HepG2 (cell line): ENCODE measurements at regions not wholly inside any gene's neighbourhood (a gene's known extent, or its start where the extent isn't known, plus 50 kb on each side); places are given as distances from the start of the nearest gene placed in this dataset.
A peak's percentile ranks its signal among the peaks of the same experiment; 100 is the strongest.

ENCODE experiments used
- BRCA1 ChIP-seq: sonication (generic); formaldehyde crosslinking; IDR thresholded peaks from 2 replicates; pipeline ENCODE4 v1.4.0; 2020; ENCODE audit warnings: missing genetic modification reagents
- GFI1 ChIP-seq: sonication (generic); formaldehyde crosslinking; IDR thresholded peaks from 2 replicates; pipeline ENCODE4 v1.5.0; 2020; ENCODE audit warnings: missing genetic modification reagents, mild to moderate bottlenecking, borderline replicate concordance
- KLF13 ChIP-seq: sonication (generic); formaldehyde crosslinking; IDR thresholded peaks from 2 replicates; pipeline ENCODE4 v1.4.0; 2020; ENCODE audit warnings: mild to moderate bottlenecking, missing genetic modification reagents
- PITX1 ChIP-seq: sonication (generic); formaldehyde crosslinking; IDR thresholded peaks from 2 replicates; pipeline ENCODE4 v1.5.1; 2020; ENCODE audit warnings: mild to moderate bottlenecking, missing genetic modification reagents
- SIX1 ChIP-seq: sonication (generic); formaldehyde crosslinking; IDR thresholded peaks from 2 replicates; pipeline ENCODE4 v1.4.0; 2020; ENCODE audit warnings: missing genetic modification reagents, borderline replicate concordance
- ZNF792 ChIP-seq: IDR thresholded peaks from 2 replicates; pipeline ENCODE4 v1.6.1; 2016
- TF ChIP-seq, protein P1 (sequence below), 2 experiments: sonication (generic) in 1 of 2; formaldehyde crosslinking in 1 of 2; IDR thresholded peaks; 2 replicates each; pipeline versions ENCODE4 v1.4.0 to v1.6.1; 2018 to 2020; ENCODE audit warnings: missing genetic modification reagents in 2 of 2, borderline replicate concordance in 1 of 2, low read depth in 1 of 2, mild to moderate bottlenecking in 1 of 2, missing biosample characterization in 1 of 2
- TF ChIP-seq, protein P2 (sequence below), 2 experiments: sonication (generic) in 1 of 2; formaldehyde crosslinking in 1 of 2; IDR thresholded peaks; 2 replicates each; pipeline versions ENCODE4 v1.6.1 to v1.9.0; 2014 to 2022; ENCODE audit warnings: antibody characterized with exemption in 1 of 2, borderline replicate concordance in 1 of 2, inconsistent platforms in 1 of 2, low read depth in 1 of 2, missing genetic modification reagents in 1 of 2

DNA sequence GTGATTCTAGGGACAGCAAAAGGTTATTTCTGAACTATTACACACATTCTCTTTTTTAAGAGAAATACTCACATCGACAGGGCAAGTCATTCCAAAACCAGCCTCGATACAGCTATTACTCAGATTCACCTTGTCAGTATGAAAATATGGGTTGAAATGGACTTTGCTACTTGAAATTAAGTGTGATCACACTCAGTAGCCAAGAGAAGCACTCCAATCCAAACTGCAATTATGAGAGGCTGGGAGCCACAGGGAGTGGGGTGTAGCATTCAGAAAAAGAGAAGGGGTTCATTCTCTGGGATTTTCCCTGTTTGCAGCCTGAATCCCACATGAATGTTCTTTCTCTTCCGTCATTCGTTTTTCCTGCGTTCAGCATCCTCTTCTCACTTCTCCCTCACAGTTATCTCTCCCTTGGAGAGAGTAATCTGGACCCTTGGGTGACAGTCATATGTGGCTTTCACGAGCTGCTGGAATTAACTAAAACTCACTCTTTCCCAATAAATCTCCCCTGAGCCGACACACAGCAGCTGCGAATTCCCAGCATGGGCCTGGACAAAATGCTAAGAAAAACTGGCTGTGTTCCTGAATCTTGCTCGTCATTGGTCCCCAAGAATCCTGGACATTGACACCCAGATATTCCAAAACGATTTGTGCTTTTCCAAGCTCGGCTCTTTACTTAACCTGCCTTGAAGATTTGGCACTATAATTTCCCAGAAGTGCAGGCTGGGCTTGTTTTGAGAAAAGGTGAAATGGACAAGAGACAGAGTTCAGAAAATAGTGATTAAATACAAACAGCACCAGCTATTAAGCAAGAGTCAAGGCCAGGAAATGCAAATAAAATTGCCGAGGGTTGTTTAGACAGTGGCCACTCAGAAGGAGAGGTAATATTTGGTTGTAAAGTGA, 199.5 kb upstream of the PLEKHG7 start (continued):
- TF ChIP-seq, protein P1, sequence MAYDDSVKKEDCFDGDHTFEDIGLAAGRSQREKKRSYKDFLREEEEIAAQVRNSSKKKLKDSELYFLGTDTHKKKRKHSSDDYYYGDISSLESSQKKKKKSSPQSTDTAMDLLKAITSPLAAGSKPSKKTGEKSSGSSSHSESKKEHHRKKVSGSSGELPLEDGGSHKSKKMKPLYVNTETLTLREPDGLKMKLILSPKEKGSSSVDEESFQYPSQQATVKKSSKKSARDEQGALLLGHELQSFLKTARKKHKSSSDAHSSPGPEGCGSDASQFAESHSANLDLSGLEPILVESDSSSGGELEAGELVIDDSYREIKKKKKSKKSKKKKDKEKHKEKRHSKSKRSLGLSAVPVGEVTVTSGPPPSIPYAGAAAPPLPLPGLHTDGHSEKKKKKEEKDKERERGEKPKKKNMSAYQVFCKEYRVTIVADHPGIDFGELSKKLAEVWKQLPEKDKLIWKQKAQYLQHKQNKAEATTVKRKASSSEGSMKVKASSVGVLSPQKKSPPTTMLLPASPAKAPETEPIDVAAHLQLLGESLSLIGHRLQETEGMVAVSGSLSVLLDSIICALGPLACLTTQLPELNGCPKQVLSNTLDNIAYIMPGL (CRISPR knock-in tag; IDR thresholded peaks at IDR 0.05; ENCODE audit: borderline replicate concordance in 1 of 2, low read depth in 1 of 2): 0 out of 4 replicates have a peak, but pooled peaks of 1 of the 2 experiments have one; percentile 21
- TF ChIP-seq BRCA1 (CRISPR knock-in tag): no peak
- TF ChIP-seq SIX1 (CRISPR knock-in tag): peak; percentile 29; the same call in 1 of the 2 replicates
- TF ChIP-seq, protein P2, sequence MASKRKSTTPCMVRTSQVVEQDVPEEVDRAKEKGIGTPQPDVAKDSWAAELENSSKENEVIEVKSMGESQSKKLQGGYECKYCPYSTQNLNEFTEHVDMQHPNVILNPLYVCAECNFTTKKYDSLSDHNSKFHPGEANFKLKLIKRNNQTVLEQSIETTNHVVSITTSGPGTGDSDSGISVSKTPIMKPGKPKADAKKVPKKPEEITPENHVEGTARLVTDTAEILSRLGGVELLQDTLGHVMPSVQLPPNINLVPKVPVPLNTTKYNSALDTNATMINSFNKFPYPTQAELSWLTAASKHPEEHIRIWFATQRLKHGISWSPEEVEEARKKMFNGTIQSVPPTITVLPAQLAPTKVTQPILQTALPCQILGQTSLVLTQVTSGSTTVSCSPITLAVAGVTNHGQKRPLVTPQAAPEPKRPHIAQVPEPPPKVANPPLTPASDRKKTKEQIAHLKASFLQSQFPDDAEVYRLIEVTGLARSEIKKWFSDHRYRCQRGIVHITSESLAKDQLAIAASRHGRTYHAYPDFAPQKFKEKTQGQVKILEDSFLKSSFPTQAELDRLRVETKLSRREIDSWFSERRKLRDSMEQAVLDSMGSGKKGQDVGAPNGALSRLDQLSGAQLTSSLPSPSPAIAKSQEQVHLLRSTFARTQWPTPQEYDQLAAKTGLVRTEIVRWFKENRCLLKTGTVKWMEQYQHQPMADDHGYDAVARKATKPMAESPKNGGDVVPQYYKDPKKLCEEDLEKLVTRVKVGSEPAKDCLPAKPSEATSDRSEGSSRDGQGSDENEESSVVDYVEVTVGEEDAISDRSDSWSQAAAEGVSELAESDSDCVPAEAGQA (IDR thresholded peaks at IDR 0.05; ENCODE audit: low read depth): no peak
- TF ChIP-seq, protein P2 (CRISPR knock-in tag; IDR thresholded peaks at IDR 0.05; ENCODE audit: borderline replicate concordance): no peak
- peak; percentile 74 for TF ChIP-seq GFI1 (CRISPR knock-in tag)
- TF ChIP-seq PITX1 (CRISPR knock-in tag): 0 out of 2 replicates have a peak, but pooled peaks have one; percentile 56
- no peak for TF ChIP-seq KLF13 (CRISPR knock-in tag)
- no peak for TF ChIP-seq ZNF792
